CD4-positive, alpha-beta T cell (primary cell): ENCODE measurements at regions not wholly inside any gene's neighbourhood (a gene's known extent, or its start where the extent isn't known, plus 50 kb on each side); places are given as distances from the start of the nearest gene placed in this dataset.

ENCODE experiments used
- ATAC-seq: fragments of 200-7000 bp; cut with Tn5 transposase; one replicate; pipeline ENCODE4 v1.10.0; 2022; ENCODE audit warnings: mild to moderate bottlenecking; ENCODE audit not compliant: poor library complexity
- CTCF ChIA-PET: fragments of 350-600 bp; sonication (Branson Sonifier 250); formaldehyde crosslinking; loops from one replicate; lab custom pipeline; 2021; ENCODE audit warnings: antibody characterized with exemption, inconsistent platforms; lab: Charles Lee
- POLR2A ChIA-PET: fragments of 350-600 bp; sonication (Branson Sonifier 250); formaldehyde crosslinking; loops from one replicate; lab custom pipeline; 2021; ENCODE audit warnings: antibody characterized with exemption, inconsistent platforms; lab: Charles Lee
- DNase-seq, 14 experiments: peaks; one replicate each; pipeline ENCODE4 v3.0.0-alpha.2; 2013 to 2020; ENCODE audit warnings: mixed read lengths in 2 of 14
- H3K27ac ChIP-seq, 2 donors: one replicate each; pipeline versions ENCODE4 v1.5.1 to v1.7.0; 2013; ENCODE audit warnings: low read length in 2 of 2, low read depth in 1 of 2, mild to moderate bottlenecking in 1 of 2
- H3K27me3 ChIP-seq, 2 experiments: 1 replicate in 1 of 2; 2 replicates in 1 of 2; pipeline versions ENCODE4 v1.6.1 to v1.7.0; 2013; ENCODE audit warnings: low read length in 2 of 2, control low read depth in 1 of 2, mild to moderate bottlenecking in 1 of 2, moderate library complexity in 1 of 2; ENCODE audit not compliant: insufficient read depth in 2 of 2, control insufficient read depth in 1 of 2
- H3K36me3 ChIP-seq: one replicate; pipeline ENCODE4 v1.6.1; 2013; ENCODE audit warnings: low read length, control low read depth; ENCODE audit not compliant: insufficient read depth
- H3K4me1 ChIP-seq: one replicate; pipeline ENCODE4 v1.6.1; 2013; ENCODE audit warnings: low read length, control low read depth; ENCODE audit not compliant: insufficient read depth
- H3K4me3 ChIP-seq: one replicate; pipeline ENCODE4 v1.5.1; 2013; ENCODE audit warnings: mild to moderate bottlenecking, low read length, moderate library complexity
- H3K9me3 ChIP-seq, 2 experiments: 1 replicate in 1 of 2; 2 replicates in 1 of 2; pipeline versions ENCODE4 v1.6.1 to v1.7.0; 2013; ENCODE audit warnings: low read length in 2 of 2, mild to moderate bottlenecking in 2 of 2, control low read depth in 1 of 2, moderate library complexity in 1 of 2; ENCODE audit not compliant: control insufficient read depth in 1 of 2, insufficient read depth in 1 of 2
- H3K27ac Mint-ChIP-seq: one replicate; pipeline ENCODE4 v1.8.0; 2020; ENCODE audit warnings: mixed read lengths
- H3K27me3 Mint-ChIP-seq: one replicate; pipeline ENCODE4 v1.8.0; 2021; ENCODE audit warnings: mixed read lengths
- H3K36me3 Mint-ChIP-seq: one replicate; pipeline ENCODE4 v1.8.0; 2021; ENCODE audit warnings: low read depth, mixed read lengths
- H3K4me1 Mint-ChIP-seq: one replicate; pipeline ENCODE4 v1.8.0; 2021; ENCODE audit warnings: low read depth, mixed read lengths
- H3K4me3 Mint-ChIP-seq: one replicate; pipeline ENCODE4 v1.8.0; 2020; ENCODE audit warnings: mild to moderate bottlenecking, mixed read lengths
- H3K9me3 Mint-ChIP-seq: one replicate; pipeline ENCODE4 v1.8.0; 2020; ENCODE audit warnings: mixed read lengths
- CTCF ChIP-seq: fragments of 200-600 bp; IDR thresholded peaks from one replicate; pipeline ENCODE4 v1.8.0; 2022; ENCODE audit warnings: antibody characterized with exemption, mild to moderate bottlenecking
- intact Hi-C, 2 experiments: fragments of 100-400 bp; cut with DNase I in 1 of 2; cut with micrococcal nuclease in 1 of 2; formaldehyde crosslinking; loops; one replicate each; pipeline versions ENCODE4 v1.15.1 to v1.9.0; 2023 to 2025; cut with DNase I, micrococcal nuclease

- Histone ChIP-seq H3K4me3 (no peak overlapping the region), H3K36me3 (no peaks in the 10 kb centered on the region), H3K9me3 (peaks cover 8 to 12% of the 10 kb centered on the region in 2 experiments), H3K27me3 (no peaks in the 10 kb centered on the region), H3K27ac (no peak overlapping the region), H3K4me1 (no peaks in the 10 kb centered on the region)
- ChIA-PET POLR2A (no interaction called here), CTCF (no interaction called here)
- Mint-ChIP-seq H3K4me3 (no peak overlapping the region), H3K4me1 (peaks cover 4% of the 10 kb centered on the region), H3K27ac (peak overlapping the region; percentile 1), H3K27me3 (no peaks in the 10 kb centered on the region), H3K9me3 (peaks cover 14% of the 10 kb centered on the region), H3K36me3 (peaks cover 13% of the 10 kb centered on the region)
- DNase-seq (peak in 2 of 14 experiments; percentile 23 to 33), ATAC-seq (no peak)
- intact Hi-C loops = no loop called here
- no peak for TF ChIP-seq CTCF
Observed at GRCh38 chr12:92602476-92602875, 100.3 kb upstream of the PLEKHG7 start.

GRCh38 chr12:92601680-92602079 lies 101.1 kb upstream of the PLEKHG7 start:
- Histone ChIP-seq H3K27ac (no peak overlapping the region), H3K36me3 (no peaks in the 10 kb centered on the region), H3K4me3 (no peak overlapping the region), H3K9me3 (peaks cover 8 to 12% of the 10 kb centered on the region in 2 experiments), H3K4me1 (no peaks in the 10 kb centered on the region), H3K27me3 (no peaks in the 10 kb centered on the region)
- Mint-ChIP-seq H3K4me3 (no peak overlapping the region), H3K36me3 (peaks cover 13% of the 10 kb centered on the region), H3K4me1 (peaks cover 4% of the 10 kb centered on the region), H3K27ac (peak overlapping the region; percentile 24), H3K27me3 (no peaks in the 10 kb centered on the region), H3K9me3 (peaks cover 14% of the 10 kb centered on the region)
- TF ChIP-seq CTCF = no peak
- ATAC-seq = no peak
- intact Hi-C loops = no loop called here
- CTCF ChIA-PET = no interaction called here
- POLR2A ChIA-PET = no interaction called here
- DNase-seq = no peak

GRCh38 chr12:92601176-92601575 lies 101.6 kb upstream of the PLEKHG7 start:
- H3K4me3 Mint-ChIP-seq = no peak overlapping the region
- peaks cover 13% of the 10 kb centered on the region for H3K36me3 Mint-ChIP-seq
- H3K9me3 Mint-ChIP-seq = peaks cover 14% of the 10 kb centered on the region
- Histone ChIP-seq H3K27me3 (no peaks in the 10 kb centered on the region), H3K9me3 (peaks cover 8 to 12% of the 10 kb centered on the region in 2 experiments), H3K36me3 (no peaks in the 10 kb centered on the region), H3K4me1 (no peaks in the 10 kb centered on the region), H3K4me3 (no peak overlapping the region), H3K27ac (no peak overlapping the region)
- H3K4me1 Mint-ChIP-seq = peaks cover 6% of the 10 kb centered on the region
- intact Hi-C loops = no loop called here
- no peak for TF ChIP-seq CTCF
- DNase-seq (peak in 1 of 14 experiments; percentile 20), ATAC-seq (no peak)
- H3K27ac Mint-ChIP-seq = no peak overlapping the region
- POLR2A ChIA-PET = no interaction called here
- CTCF ChIA-PET = no interaction called here
- no peaks in the 10 kb centered on the region for H3K27me3 Mint-ChIP-seq
